ENCODE measurements at regions not wholly inside any gene's neighbourhood (a gene's known extent, or its start where the extent isn't known, plus 50 kb on each side); places are given as distances from the start of the nearest gene placed in this dataset.
A peak's percentile ranks its signal among the peaks of the same experiment; 100 is the strongest.

GRCh38 chr11:19392321-19392720 is 151.6 kb upstream of the E2F8 start:
- H3K4me3 ChIP-seq, result no peak overlapping the region
- peaks cover 2% of the 10 kb centered on the region; the same call in 1 of the 2 replicates for H3K36me3 ChIP-seq
- no peaks in the 10 kb centered on the region for H3K27me3 ChIP-seq
- H3K9me3 ChIP-seq (replicated peaks), result no peaks in the 10 kb centered on the region
- no peak overlapping the region for H3K27ac ChIP-seq
- H3K4me1 ChIP-seq, result no peaks in the 10 kb centered on the region; the same call in 1 of the 2 replicates
- no peak for DNase-seq

GRCh38 chr11:19391652-19392051 is 150.9 kb upstream of the E2F8 start:
- H3K27me3 ChIP-seq, result no peaks in the 10 kb centered on the region
- no peak for DNase-seq
- no peak overlapping the region for H3K4me3 ChIP-seq
- H3K27ac ChIP-seq, result no peak overlapping the region
- no peaks in the 10 kb centered on the region for H3K9me3 ChIP-seq (replicated peaks)
- H3K36me3 ChIP-seq, result peaks cover 2% of the 10 kb centered on the region; the same call in 1 of the 2 replicates
- no peaks in the 10 kb centered on the region for H3K4me1 ChIP-seq

- Histone ChIP-seq H3K27ac (no peak overlapping the region), H3K36me3 (peaks cover 2% of the 10 kb centered on the region; the same call in 1 of the 2 replicates), H3K27me3 (no peaks in the 10 kb centered on the region), H3K4me1 (no peaks in the 10 kb centered on the region), H3K4me3 (no peak overlapping the region), H3K9me3 (replicated peaks) (no peaks in the 10 kb centered on the region)
- no peak for DNase-seq
Observed at GRCh38 chr11:19391026-19391425, 150.3 kb upstream of the E2F8 start.

- H3K27me3 ChIP-seq, result no peaks in the 10 kb centered on the region
- no peak overlapping the region for H3K27ac ChIP-seq
- DNase-seq, result no peak
- H3K4me1 ChIP-seq, result no peaks in the 10 kb centered on the region
- no peaks in the 10 kb centered on the region for H3K9me3 ChIP-seq (replicated peaks)
- H3K36me3 ChIP-seq, result peaks cover 4% of the 10 kb centered on the region
- no peak overlapping the region for H3K4me3 ChIP-seq
Observed at GRCh38 chr11:19389787-19390303, 149.1 kb upstream of the E2F8 start.

GRCh38 chr11:19382131-19382611 is 141.4 kb upstream of the E2F8 start:
- peaks cover 16% of the 10 kb centered on the region for H3K4me1 ChIP-seq
- H3K9me3 ChIP-seq (replicated peaks), result no peaks in the 10 kb centered on the region
- no peaks in the 10 kb centered on the region for H3K27me3 ChIP-seq
- H3K27ac ChIP-seq, result no peak overlapping the region
- no peak overlapping the region for H3K4me3 ChIP-seq
- no peak for DNase-seq
- H3K36me3 ChIP-seq, result peaks cover 3% of the 10 kb centered on the region; the same call in 1 of the 2 replicates

- DNase-seq, result peak; percentile 35 to 59
- Histone ChIP-seq H3K27me3 (no peaks in the 10 kb centered on the region), H3K9me3 (replicated peaks) (no peaks in the 10 kb centered on the region), H3K4me1 (peaks cover 16% of the 10 kb centered on the region), H3K36me3 (peaks cover 3% of the 10 kb centered on the region; the same call in 1 of the 2 replicates), H3K4me3 (no peak overlapping the region), H3K27ac (peak overlapping the region; percentile 3; the same call in 1 of the 2 replicates)
Observed at GRCh38 chr11:19380375-19380774, 139.6 kb upstream of the E2F8 start.

- no peak overlapping the region for H3K27ac ChIP-seq
- no peaks in the 10 kb centered on the region for H3K9me3 ChIP-seq (replicated peaks)
- H3K36me3 ChIP-seq, result no peaks in the 10 kb centered on the region
- DNase-seq, result no peak
- peaks cover 16% of the 10 kb centered on the region for H3K4me1 ChIP-seq
- no peak overlapping the region for H3K4me3 ChIP-seq
- H3K27me3 ChIP-seq, result no peaks in the 10 kb centered on the region
Observed at GRCh38 chr11:19379465-19379864, 138.7 kb upstream of the E2F8 start.

- H3K36me3 ChIP-seq, result no peaks in the 10 kb centered on the region
- peaks cover 16% of the 10 kb centered on the region for H3K4me1 ChIP-seq
- no peak overlapping the region for H3K27ac ChIP-seq
- no peaks in the 10 kb centered on the region for H3K27me3 ChIP-seq
- no peak overlapping the region for H3K4me3 ChIP-seq
- H3K9me3 ChIP-seq (replicated peaks), result no peaks in the 10 kb centered on the region
- DNase-seq, result no peak
Observed at GRCh38 chr11:19378814-19379213, 138.1 kb upstream of the E2F8 start.

- H3K4me1 ChIP-seq, result peaks cover 16% of the 10 kb centered on the region
- no peak overlapping the region for H3K4me3 ChIP-seq
- H3K9me3 ChIP-seq (replicated peaks), result no peaks in the 10 kb centered on the region
Observed at GRCh38 chr11:19377881-19378280, 137.1 kb upstream of the E2F8 start.

GRCh38 chr11:19375440-19375839 is 134.7 kb upstream of the E2F8 start:
- Histone ChIP-seq H3K36me3 (no peaks in the 10 kb centered on the region), H3K4me3 (no peak overlapping the region), H3K9me3 (replicated peaks) (no peaks in the 10 kb centered on the region), H3K27me3 (no peaks in the 10 kb centered on the region), H3K27ac (no peak overlapping the region), H3K4me1 (peaks cover 18% of the 10 kb centered on the region)
- no peak for DNase-seq

More at GRCh38 chr11:19377881-19378280, 137.1 kb upstream of the E2F8 start:
- Histone ChIP-seq H3K36me3 (no peaks in the 10 kb centered on the region), H3K27ac (no peak overlapping the region), H3K27me3 (no peaks in the 10 kb centered on the region)
- no peak for DNase-seq

- Histone ChIP-seq H3K4me1 (peaks cover 20% of the 10 kb centered on the region), H3K9me3 (replicated peaks) (no peaks in the 10 kb centered on the region), H3K27me3 (no peaks in the 10 kb centered on the region), H3K27ac (no peak overlapping the region), H3K36me3 (no peaks in the 10 kb centered on the region), H3K4me3 (no peak overlapping the region)
- no peak for DNase-seq
Observed at GRCh38 chr11:19374151-19374569, 133.4 kb upstream of the E2F8 start.

- Histone ChIP-seq H3K27me3 (no peaks in the 10 kb centered on the region), H3K4me1 (peaks cover 32% of the 10 kb centered on the region), H3K4me3 (no peak overlapping the region), H3K36me3 (no peaks in the 10 kb centered on the region; the same call in 1 of the 2 replicates), H3K9me3 (replicated peaks) (no peaks in the 10 kb centered on the region), H3K27ac (no peak overlapping the region)
- DNase-seq, result peak in 1 of 2 experiments; percentile 47
Observed at GRCh38 chr11:19372381-19372780, 131.6 kb upstream of the E2F8 start.

GRCh38 chr11:19370100-19370861 is 129.5 kb upstream of the E2F8 start:
- Histone ChIP-seq H3K9me3 (replicated peaks) (no peaks in the 10 kb centered on the region), H3K4me1 (peaks cover 45% of the 10 kb centered on the region), H3K27ac (no peak overlapping the region), H3K4me3 (no peak overlapping the region), H3K27me3 (no peaks in the 10 kb centered on the region), H3K36me3 (no peaks in the 10 kb centered on the region; the same call in 1 of the 2 replicates)
- DNase-seq, result no peak

GRCh38 chr11:19368726-19369375 is 128.1 kb upstream of the E2F8 start:
- H3K27ac ChIP-seq, result no peak overlapping the region

More at GRCh38 chr11:19368726-19369375, 128.1 kb upstream of the E2F8 start:
- H3K36me3 ChIP-seq, result no peaks in the 10 kb centered on the region; the same call in 1 of the 2 replicates
- no peak overlapping the region for H3K4me3 ChIP-seq
- no peaks in the 10 kb centered on the region for H3K9me3 ChIP-seq (replicated peaks)
- DNase-seq, result peak in 1 of 2 experiments; percentile 38
- peaks cover 54% of the 10 kb centered on the region for H3K4me1 ChIP-seq
- H3K27me3 ChIP-seq, result no peaks in the 10 kb centered on the region

Data from SJCRH30 (cell line).